IMR-90 (cell line): ENCODE measurements at regions not wholly inside any gene's neighbourhood (a gene's known extent, or its start where the extent isn't known, plus 50 kb on each side); places are given as distances from the start of the nearest gene placed in this dataset.

ENCODE experiments used
- ATAC-seq: fragments of 200-7000 bp; cut with Tn5 transposase; 2 replicates; pipeline ENCODE4 v1.9.1; 2020; ENCODE audit warnings: low read depth, mild to moderate bottlenecking, moderate library complexity
- BruUV-seq: library from RNA; stranded (reverse); fragments of 400-500 nt; replicated peaks from 2 replicates; lab custom pipeline; 2021; lab: Mats Ljungman, UMichigan
- CTCF ChIA-PET: fragments of 300-600 bp; formaldehyde crosslinking; extraction: SDS; loops from one replicate; lab custom pipeline; 2021; ENCODE audit warnings: antibody characterized with exemption; lab: Yijun Ruan, JAX
- POLR2A ChIA-PET: fragments of 300-600 bp; sonication (Branson Sonifier 250); formaldehyde crosslinking; loops from one replicate; lab custom pipeline; 2022; ENCODE audit warnings: antibody characterized with exemption; ENCODE audit not compliant: unreplicated experiment; lab: Charles Lee
- DNase-seq: peaks from one replicate; pipeline ENCODE4 v3.0.0; 2013
- H2AFZ ChIP-seq: replicated peaks from 2 replicates; pipeline ENCODE3; 2013; ENCODE audit warnings: low read length, mild to moderate bottlenecking; ENCODE audit not compliant: poor library complexity
- H2AK5ac ChIP-seq: 2 replicates; pipeline ENCODE4 v1.6.1; 2013; ENCODE audit warnings: low read depth, low read length, inconsistent platforms
- H2AK9ac ChIP-seq: replicated peaks from 2 replicates; pipeline ENCODE3; 2013; ENCODE audit warnings: mild to moderate bottlenecking, low read depth, low read length, moderate library complexity; ENCODE audit not compliant: poor library complexity
- H2BK120ac ChIP-seq: 2 replicates; pipeline ENCODE4 v1.6.1; 2013; ENCODE audit warnings: low read depth, low read length, inconsistent platforms
- H2BK15ac ChIP-seq: 3 replicates; pipeline ENCODE4 v1.6.1; 2013; ENCODE audit warnings: low read depth, low read length, inconsistent platforms
- H2BK20ac ChIP-seq: 2 replicates; pipeline ENCODE4 v1.6.1; 2013; ENCODE audit warnings: low read depth, mild to moderate bottlenecking, inconsistent platforms, low read length, moderate library complexity
- H2BK5ac ChIP-seq: 2 replicates; pipeline ENCODE4 v1.6.1; 2013; ENCODE audit warnings: mild to moderate bottlenecking, low read depth, low read length, inconsistent platforms; ENCODE audit not compliant: poor library complexity, severe bottlenecking
- H3K14ac ChIP-seq: replicated peaks from 2 replicates; pipeline ENCODE4 v1.6.1; 2013; ENCODE audit warnings: low read depth, low read length, inconsistent platforms
- H3K18ac ChIP-seq: 2 replicates; pipeline ENCODE4 v1.6.1; 2013; ENCODE audit warnings: low read depth, low read length, control low read depth
- H3K23ac ChIP-seq: 2 replicates; pipeline ENCODE4 v1.6.1; 2013; ENCODE audit warnings: low read depth, low read length, inconsistent platforms
- H3K27ac ChIP-seq: 2 replicates; pipeline ENCODE4 v1.5.1; 2013; ENCODE audit warnings: mild to moderate bottlenecking, control low read depth, low read length; ENCODE audit not compliant: insufficient read depth
- H3K27me3 ChIP-seq: 2 replicates; pipeline ENCODE4 v1.6.1; 2013; ENCODE audit warnings: low read length; ENCODE audit not compliant: control insufficient read depth, insufficient read depth
- H3K36me3 ChIP-seq: 2 replicates; pipeline ENCODE4 v1.6.1; 2013; ENCODE audit warnings: low read length, mixed read lengths; ENCODE audit not compliant: control insufficient read depth, insufficient read depth
- H3K4ac ChIP-seq: 2 replicates; pipeline ENCODE4 v1.6.1; 2013; ENCODE audit warnings: low read depth, low read length, inconsistent platforms
- H3K4me1 ChIP-seq: 2 replicates; pipeline ENCODE4 v1.6.1; 2013; ENCODE audit warnings: low read length, mixed read lengths; ENCODE audit not compliant: control insufficient read depth, insufficient read depth
- H3K4me2 ChIP-seq: 2 replicates; pipeline ENCODE4 v1.6.1; 2013; ENCODE audit warnings: low read depth, mild to moderate bottlenecking, control low read depth, low read length, moderate library complexity
- H3K4me3 ChIP-seq: 2 replicates; pipeline ENCODE4 v1.5.1; 2013; ENCODE audit warnings: low read depth, mild to moderate bottlenecking, control low read depth, low read length, moderate library complexity; ENCODE audit not compliant: insufficient read depth
- H3K56ac ChIP-seq: 2 replicates; pipeline ENCODE4 v1.6.1; 2013; ENCODE audit warnings: low read length, inconsistent platforms; ENCODE audit not compliant: insufficient read depth; ENCODE audit errors: extremely low read depth
- H3K79me1 ChIP-seq, 2 experiments: 2 replicates each; pipeline ENCODE4 v1.6.1; 2013; ENCODE audit warnings: low read length in 2 of 2, inconsistent platforms in 1 of 2, low read depth in 1 of 2
- H3K9ac ChIP-seq: 2 replicates; pipeline ENCODE4 v1.6.1; 2013; ENCODE audit warnings: low read depth, low read length, control low read depth
- H3K9me1 ChIP-seq: 2 replicates; pipeline ENCODE4 v1.6.1; 2013; ENCODE audit warnings: low read length, inconsistent platforms; ENCODE audit not compliant: insufficient read depth
- H3K9me3 ChIP-seq: 2 replicates; pipeline ENCODE4 v1.6.1; 2013; ENCODE audit warnings: low read length; ENCODE audit not compliant: control insufficient read depth, insufficient read depth
- H4K20me1 ChIP-seq: 2 replicates; pipeline ENCODE4 v1.6.1; 2013; ENCODE audit warnings: low read length, inconsistent platforms; ENCODE audit not compliant: insufficient read depth
- H4K5ac ChIP-seq: 2 replicates; pipeline ENCODE4 v1.6.1; 2013; ENCODE audit warnings: mild to moderate bottlenecking, low read depth, low read length, control low read depth
- H4K8ac ChIP-seq, 2 experiments: 2 replicates each; pipeline ENCODE4 v1.6.1; 2013; ENCODE audit warnings: low read depth in 2 of 2, low read length in 2 of 2, control low read depth in 1 of 2, inconsistent platforms in 1 of 2
- H4K91ac ChIP-seq: 2 replicates; pipeline ENCODE4 v1.6.1; 2013; ENCODE audit warnings: low read depth, low read length, inconsistent platforms; ENCODE audit not compliant: insufficient read depth
- BHLHE40 ChIP-seq: fragments of 150-350 bp; IDR thresholded peaks from 2 replicates; pipeline ENCODE4 v1.6.1; 2016; ENCODE audit warnings: mild to moderate bottlenecking, low read depth, low read length
- CEBPB ChIP-seq: IDR thresholded peaks from 2 replicates; pipeline ENCODE4 v1.6.1; 2012; ENCODE audit warnings: low read depth, low read length, improper control_type of control experiment
- CHD1 ChIP-seq: IDR thresholded peaks from 2 replicates; pipeline ENCODE4 v1.6.1; 2012; ENCODE audit warnings: low read depth, low read length, improper control_type of control experiment
- ELK1 ChIP-seq: fragments of 150-350 bp; IDR thresholded peaks from 2 replicates; pipeline ENCODE4 v1.6.1; 2016; ENCODE audit warnings: low read depth, mild to moderate bottlenecking, low read length, moderate library complexity, borderline replicate concordance
- FOS ChIP-seq: fragments of 150-350 bp; IDR thresholded peaks from 2 replicates; pipeline ENCODE4 v1.6.1; 2016; ENCODE audit warnings: low read depth, low read length
- MAFK ChIP-seq: IDR thresholded peaks from 2 replicates; pipeline ENCODE4 v1.6.1; 2012; ENCODE audit warnings: low read depth, low read length, improper control_type of control experiment
- MAZ ChIP-seq: IDR thresholded peaks from 2 replicates; pipeline ENCODE4 v1.6.1; 2012; ENCODE audit warnings: low read depth, mild to moderate bottlenecking, low read length, improper control_type of control experiment, moderate library complexity, borderline replicate concordance
- MXI1 ChIP-seq: IDR thresholded peaks from 2 replicates; pipeline ENCODE4 v1.6.1; 2012; ENCODE audit warnings: low read depth, mild to moderate bottlenecking, low read length, moderate library complexity, borderline replicate concordance
- NFE2L2 ChIP-seq: fragments of 150-350 bp; IDR thresholded peaks from 2 replicates; pipeline ENCODE4 v1.6.1; 2016; ENCODE audit warnings: low read depth, mild to moderate bottlenecking, low read length
- POLR2A ChIP-seq: IDR thresholded peaks from 2 replicates; pipeline ENCODE4 v1.6.1; 2012; ENCODE audit warnings: mild to moderate bottlenecking, low read depth, low read length
- RAD21 ChIP-seq: IDR thresholded peaks from 2 replicates; pipeline ENCODE4 v1.6.1; 2012; ENCODE audit warnings: low read length, improper control_type of control experiment
- RCOR1 ChIP-seq: IDR thresholded peaks from 2 replicates; pipeline ENCODE4 v1.6.1; 2012; ENCODE audit warnings: mild to moderate bottlenecking, low read length, improper control_type of control experiment; ENCODE audit not compliant: insufficient replicate concordance
- RFX5 ChIP-seq: IDR thresholded peaks from 2 replicates; pipeline ENCODE4 v1.8.0; 2012; ENCODE audit warnings: low read depth, mild to moderate bottlenecking, low read length, moderate library complexity
- SMC3 ChIP-seq: fragments of 150-350 bp; IDR thresholded peaks from 2 replicates; pipeline ENCODE4 v1.6.1; 2016; ENCODE audit warnings: low read depth, mild to moderate bottlenecking, antibody characterized with exemption, low read length, moderate library complexity
- WGBS, 2 experiments: methylation state at CpG; one replicate each; pipeline versions ENCODE4 v1.1.5 to v1.1.7; 2013; ENCODE audit warnings: missing lambda C conversion rate in 2 of 2; ENCODE audit not compliant: insufficient read length in 1 of 2; ENCODE audit errors: extremely low coverage in 2 of 2; 5-methylcytosine and 5-hydroxymethylcytosine counted together
- dilution Hi-C: fragments of 300-500 bp; cut with HindIII; formaldehyde crosslinking; loops from one replicate; pipeline ENCODE4 v1.14.3; 2018; ENCODE audit warnings: low sequenced_read_pairs; ENCODE audit not compliant: unreplicated experiment
- in situ Hi-C: fragments of 300-500 bp; cut with MboI; formaldehyde crosslinking; loops from 3 replicates; pipeline ENCODE4 v1.14.3; 2019; ENCODE audit warnings: low sequenced_read_pairs, inconsistent platforms, mixed read lengths
- intact Hi-C: fragments of 100-400 bp; cut with micrococcal nuclease; formaldehyde crosslinking; loops from 2 replicates; pipeline ENCODE4 v1.10.0; 2022
- TF ChIP-seq, protein P1 (sequence below): fragments of 150-350 bp; IDR thresholded peaks from 2 replicates; pipeline ENCODE4 v1.6.1; 2017; ENCODE audit warnings: mild to moderate bottlenecking, antibody characterized with exemption, low read length, low read depth
- TF ChIP-seq, protein P2 (sequence below): conservative IDR thresholded peaks from 2 replicates; pipeline ENCODE4 v1.5.1; 2012; ENCODE audit warnings: mild to moderate bottlenecking, low read depth, low read length, improper control_type of control experiment

- Histone ChIP-seq H3K27ac (no peak overlapping the region), H4K91ac (no peak overlapping the region), H4K8ac (no peak overlapping the region), H3K14ac (no peak overlapping the region), H3K56ac (no peak overlapping the region), H2BK20ac (no peak overlapping the region), H3K9me3 (no peaks in the 10 kb centered on the region), H4K5ac (no peak overlapping the region), H2BK120ac (no peak overlapping the region), H2AK5ac (no peak overlapping the region), H3K4me1 (no peaks in the 10 kb centered on the region), H3K79me1 (no peaks in the 10 kb centered on the region), H3K4me2 (no peak overlapping the region), H3K4me3 (no peak overlapping the region), H2BK5ac (no peak overlapping the region), H2BK15ac (no peak overlapping the region), H3K18ac (no peak overlapping the region), H3K36me3 (no peaks in the 10 kb centered on the region), H3K9ac (no peak overlapping the region), H3K4ac (no peak overlapping the region), H2AFZ (no peak overlapping the region), H3K27me3 (no peaks in the 10 kb centered on the region), H4K20me1 (no peaks in the 10 kb centered on the region), H2AK9ac (no peak overlapping the region), H3K23ac (no peak overlapping the region), H3K9me1 (no peaks in the 10 kb centered on the region)
- ChIA-PET CTCF (no interaction called here), POLR2A (no interaction called here)
- no TSS peak for BruUV-seq
- intact Hi-C loops, result no loop called here
- ATAC-seq (no peak), DNase-seq (no peak)
- dilution Hi-C loops, result no loop called here
- no CpG with 5 or more reads among the region's 1 CpG for WGBS, 2 experiments
- no peak for TF ChIP-seq MAZ
- no peak for TF ChIP-seq FOS
- TF ChIP-seq CEBPB, result no peak
- TF ChIP-seq, protein P1, sequence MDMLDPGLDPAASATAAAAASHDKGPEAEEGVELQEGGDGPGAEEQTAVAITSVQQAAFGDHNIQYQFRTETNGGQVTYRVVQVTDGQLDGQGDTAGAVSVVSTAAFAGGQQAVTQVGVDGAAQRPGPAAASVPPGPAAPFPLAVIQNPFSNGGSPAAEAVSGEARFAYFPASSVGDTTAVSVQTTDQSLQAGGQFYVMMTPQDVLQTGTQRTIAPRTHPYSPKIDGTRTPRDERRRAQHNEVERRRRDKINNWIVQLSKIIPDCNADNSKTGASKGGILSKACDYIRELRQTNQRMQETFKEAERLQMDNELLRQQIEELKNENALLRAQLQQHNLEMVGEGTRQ, result no peak
- TF ChIP-seq, protein P2, sequence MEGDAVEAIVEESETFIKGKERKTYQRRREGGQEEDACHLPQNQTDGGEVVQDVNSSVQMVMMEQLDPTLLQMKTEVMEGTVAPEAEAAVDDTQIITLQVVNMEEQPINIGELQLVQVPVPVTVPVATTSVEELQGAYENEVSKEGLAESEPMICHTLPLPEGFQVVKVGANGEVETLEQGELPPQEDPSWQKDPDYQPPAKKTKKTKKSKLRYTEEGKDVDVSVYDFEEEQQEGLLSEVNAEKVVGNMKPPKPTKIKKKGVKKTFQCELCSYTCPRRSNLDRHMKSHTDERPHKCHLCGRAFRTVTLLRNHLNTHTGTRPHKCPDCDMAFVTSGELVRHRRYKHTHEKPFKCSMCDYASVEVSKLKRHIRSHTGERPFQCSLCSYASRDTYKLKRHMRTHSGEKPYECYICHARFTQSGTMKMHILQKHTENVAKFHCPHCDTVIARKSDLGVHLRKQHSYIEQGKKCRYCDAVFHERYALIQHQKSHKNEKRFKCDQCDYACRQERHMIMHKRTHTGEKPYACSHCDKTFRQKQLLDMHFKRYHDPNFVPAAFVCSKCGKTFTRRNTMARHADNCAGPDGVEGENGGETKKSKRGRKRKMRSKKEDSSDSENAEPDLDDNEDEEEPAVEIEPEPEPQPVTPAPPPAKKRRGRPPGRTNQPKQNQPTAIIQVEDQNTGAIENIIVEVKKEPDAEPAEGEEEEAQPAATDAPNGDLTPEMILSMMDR, result no peak
- no peak for TF ChIP-seq RFX5
- TF ChIP-seq NFE2L2, result no peak
- no peak for TF ChIP-seq ELK1
- no peak for TF ChIP-seq BHLHE40
- no peak for TF ChIP-seq RAD21
- TF ChIP-seq POLR2A, result no peak
- TF ChIP-seq SMC3, result no peak
- TF ChIP-seq RCOR1, result no peak
- no peak for TF ChIP-seq MAFK
- no peak for TF ChIP-seq CHD1
- no peak for TF ChIP-seq MXI1
- in situ Hi-C loops, result no loop called here
Measured at GRCh38 chr2:41595240-41595639, 452.6 kb upstream of the PKDCC start.
